LNCAP (cell line): ENCODE measurements at regions not wholly inside any gene's neighbourhood (a gene's known extent, or its start where the extent isn't known, plus 50 kb on each side); places are given as distances from the start of the nearest gene placed in this dataset.

Source experiments
- TF ChIP-seq, protein P1 (sequence below): fragments of 450-650 bp; IDR thresholded peaks from 2 replicates; pipeline ENCODE4 v1.5.1; 2017; ENCODE audit warnings: mild to moderate bottlenecking

DNA sequence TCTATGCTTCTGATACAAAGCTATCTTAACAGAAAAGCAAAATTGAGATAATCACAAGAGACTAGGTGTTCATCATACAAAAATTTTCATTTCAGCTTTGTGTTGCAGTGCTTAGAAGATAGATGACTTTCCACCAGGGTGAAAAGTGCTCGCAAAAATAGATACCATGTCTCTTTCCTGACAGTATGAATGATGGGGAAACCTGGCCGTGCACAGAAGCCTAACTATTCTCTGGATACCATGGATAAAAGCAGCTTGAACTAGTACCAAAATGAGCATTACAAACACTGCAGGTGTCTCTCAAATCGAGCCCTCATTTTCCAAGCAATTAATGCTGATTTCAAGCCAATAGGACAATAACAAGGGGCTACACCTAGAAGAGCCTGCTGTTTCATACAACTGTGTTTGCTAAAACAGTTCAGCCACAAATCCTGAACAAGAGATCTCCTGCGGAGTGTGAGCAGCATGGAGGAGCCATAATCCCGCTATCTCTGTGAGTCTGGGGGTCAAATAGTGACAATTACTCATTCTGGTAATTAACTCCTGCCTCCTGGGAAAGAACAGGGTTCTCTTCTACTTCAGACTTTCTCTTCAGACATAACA lies 507.6 kb downstream of the PID1 start:
- TF ChIP-seq, protein P1, sequence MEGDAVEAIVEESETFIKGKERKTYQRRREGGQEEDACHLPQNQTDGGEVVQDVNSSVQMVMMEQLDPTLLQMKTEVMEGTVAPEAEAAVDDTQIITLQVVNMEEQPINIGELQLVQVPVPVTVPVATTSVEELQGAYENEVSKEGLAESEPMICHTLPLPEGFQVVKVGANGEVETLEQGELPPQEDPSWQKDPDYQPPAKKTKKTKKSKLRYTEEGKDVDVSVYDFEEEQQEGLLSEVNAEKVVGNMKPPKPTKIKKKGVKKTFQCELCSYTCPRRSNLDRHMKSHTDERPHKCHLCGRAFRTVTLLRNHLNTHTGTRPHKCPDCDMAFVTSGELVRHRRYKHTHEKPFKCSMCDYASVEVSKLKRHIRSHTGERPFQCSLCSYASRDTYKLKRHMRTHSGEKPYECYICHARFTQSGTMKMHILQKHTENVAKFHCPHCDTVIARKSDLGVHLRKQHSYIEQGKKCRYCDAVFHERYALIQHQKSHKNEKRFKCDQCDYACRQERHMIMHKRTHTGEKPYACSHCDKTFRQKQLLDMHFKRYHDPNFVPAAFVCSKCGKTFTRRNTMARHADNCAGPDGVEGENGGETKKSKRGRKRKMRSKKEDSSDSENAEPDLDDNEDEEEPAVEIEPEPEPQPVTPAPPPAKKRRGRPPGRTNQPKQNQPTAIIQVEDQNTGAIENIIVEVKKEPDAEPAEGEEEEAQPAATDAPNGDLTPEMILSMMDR = no peak

DNA sequence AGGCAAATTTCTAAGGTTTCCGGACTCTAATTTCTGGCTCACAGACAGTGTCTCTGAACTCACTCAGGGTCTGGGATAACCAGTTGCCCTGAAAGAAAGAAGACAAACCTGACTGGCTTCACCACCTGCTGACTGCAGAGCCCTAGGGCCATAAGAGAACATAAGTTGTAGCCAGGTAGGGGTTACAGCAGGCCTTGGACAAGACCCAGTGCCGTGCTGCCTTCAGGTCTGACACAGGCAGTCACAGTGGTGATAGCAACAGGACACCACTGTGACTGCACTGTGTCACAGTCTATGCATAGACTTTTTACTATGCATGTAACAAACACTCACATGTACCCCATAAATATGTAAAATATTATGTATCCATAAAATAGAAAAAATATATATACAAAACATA lies 508.5 kb downstream of the PID1 start:
- TF ChIP-seq, protein P1 = no peak

DNA sequence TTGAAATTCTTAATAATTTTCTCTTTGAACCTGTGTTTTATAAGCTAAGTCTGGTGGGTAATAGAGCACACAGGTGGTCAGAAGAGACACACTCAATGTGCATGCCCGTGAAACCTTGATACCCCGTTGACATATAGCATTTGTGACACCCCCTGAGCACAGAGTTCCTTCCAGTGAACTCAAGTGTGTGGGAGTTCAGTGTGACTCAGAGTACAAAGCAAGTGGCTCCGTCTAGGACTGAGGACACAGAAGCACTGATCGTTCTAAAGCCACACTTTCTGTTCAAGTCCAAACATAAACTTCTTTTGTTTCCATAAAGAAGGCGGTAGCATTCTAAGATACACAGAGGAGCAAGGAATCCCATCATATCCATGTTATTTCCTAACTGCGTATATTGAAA lies 523.6 kb downstream of the PID1 start:
- TF ChIP-seq, protein P1 = no peak

DNA sequence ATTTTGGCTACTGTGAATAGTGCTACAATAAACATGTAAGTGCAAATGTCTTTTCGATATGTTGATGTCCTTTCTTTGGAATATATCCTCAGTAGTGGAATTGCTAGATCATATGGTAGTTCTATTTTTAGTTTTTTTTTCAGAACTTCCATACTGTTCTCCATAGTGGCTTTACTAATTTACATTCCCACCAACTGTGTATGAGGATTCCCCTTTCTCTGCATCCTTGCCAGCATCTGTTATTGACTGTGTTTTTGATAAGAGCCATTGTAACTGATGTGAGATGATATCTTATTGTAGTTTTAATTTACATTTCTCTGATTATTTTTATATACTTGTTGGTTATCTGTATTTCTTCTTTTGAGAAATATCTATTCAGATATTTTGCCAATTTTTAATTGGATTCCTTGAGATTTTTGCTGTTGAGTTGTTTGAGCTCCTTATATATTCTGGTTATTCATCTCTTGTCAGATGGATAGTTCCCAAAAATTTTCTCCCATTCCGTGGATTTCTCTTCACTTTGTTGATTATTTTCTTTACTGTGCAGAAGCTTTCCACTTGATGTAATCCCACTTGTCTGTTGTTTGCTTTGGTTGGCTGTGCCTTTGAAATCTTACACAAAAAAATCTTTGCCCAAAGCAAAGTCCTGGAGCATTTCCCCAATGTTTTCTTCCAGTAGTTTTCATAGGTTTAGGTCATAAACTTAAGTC lies 532.3 kb downstream of the PID1 start:
- TF ChIP-seq, protein P1 = no peak

DNA sequence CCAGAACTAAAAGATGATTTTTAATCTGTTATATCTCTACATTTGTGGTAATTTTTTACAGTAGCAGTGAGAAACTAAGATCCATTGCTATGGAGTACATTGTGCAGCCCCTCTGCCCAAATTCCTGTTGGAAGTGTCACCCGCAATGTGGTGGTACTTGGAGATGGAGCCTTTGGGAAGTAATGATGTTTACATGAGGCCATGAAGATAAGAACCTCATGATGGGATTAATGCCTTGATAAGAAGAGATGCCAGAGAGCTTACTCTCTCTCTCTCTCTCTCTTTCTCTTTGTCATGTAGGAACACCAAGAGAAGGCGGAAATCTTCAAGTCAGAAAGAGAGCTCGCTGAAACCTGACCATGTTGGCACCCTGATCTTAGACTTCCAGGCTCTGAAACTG lies 535.4 kb downstream of the PID1 start:
- TF ChIP-seq, protein P1 = no peak

DNA sequence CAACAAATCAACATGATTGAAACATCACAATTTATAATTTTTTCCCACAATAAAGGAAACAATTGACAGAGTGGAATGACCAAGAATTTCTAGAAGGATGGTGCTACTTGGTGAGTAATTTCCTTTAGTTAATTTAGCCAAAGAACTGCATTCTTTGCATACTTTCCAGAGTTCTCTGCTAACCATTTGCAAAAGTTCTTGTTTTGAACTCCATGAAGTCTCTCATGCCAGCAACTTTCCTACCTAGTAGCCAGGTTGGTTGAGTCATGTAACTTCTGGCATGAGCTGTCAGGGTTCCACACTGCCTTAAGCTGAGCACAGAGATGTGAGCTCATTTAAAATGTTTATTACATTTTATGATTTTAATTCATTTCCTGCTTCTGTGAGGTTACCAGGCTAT lies 539.6 kb downstream of the PID1 start:
- TF ChIP-seq, protein P1 = no peak

DNA sequence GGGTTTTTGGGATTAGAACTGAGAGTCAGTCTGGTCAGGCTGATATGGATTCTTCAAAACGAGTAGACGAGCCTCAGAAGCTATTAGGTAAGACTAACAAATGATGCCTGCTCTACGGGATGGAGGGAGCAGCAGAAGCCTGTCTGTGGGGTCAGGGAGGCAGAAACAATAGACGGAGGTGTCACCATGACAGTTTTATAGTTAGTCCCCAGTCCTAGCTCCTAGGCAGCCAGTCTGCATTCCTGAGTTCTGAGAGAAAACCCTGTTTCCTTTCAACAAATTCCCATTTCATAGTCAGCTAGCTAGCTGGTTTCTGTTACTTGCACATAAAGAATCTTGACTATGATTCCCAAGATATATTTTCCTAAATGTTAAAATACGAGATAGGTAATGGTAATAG lies 542.1 kb downstream of the PID1 start:
- TF ChIP-seq, protein P1 = no peak
